SK-N-SH (cell line): ENCODE measurements at regions not wholly inside any gene's neighbourhood (a gene's known extent, or its start where the extent isn't known, plus 50 kb on each side); places are given as distances from the start of the nearest gene placed in this dataset.

ENCODE experiments used
- CTCF ChIA-PET: fragments of 300-600, 350-600 bp; formaldehyde crosslinking; extraction: SDS; loops from one replicate; lab custom pipeline; 2021; lab: Yijun Ruan, JAX
- POLR2A ChIA-PET: fragments of 350-600 bp; sonication (Branson Sonifier 250); formaldehyde crosslinking; extraction: SDS; loops from one replicate; lab custom pipeline; 2020; ENCODE audit warnings: antibody characterized with exemption, inconsistent platforms; lab: Yijun Ruan, JAX
- DNase-seq: peaks from one replicate; pipeline ENCODE4 v3.0.0; 2012
- H2AFZ ChIP-seq: fragments of 200-600 bp; sonication (generic); 2 replicates; pipeline ENCODE4 v1.8.1; 2016; ENCODE audit warnings: antibody characterized with exemption, mild to moderate bottlenecking, low read depth
- H3F3A ChIP-seq: fragments of 200-600 bp; sonication (generic); replicated peaks from 2 replicates; pipeline ENCODE3; 2016; ENCODE audit warnings: antibody characterized with exemption, mild to moderate bottlenecking; ENCODE audit not compliant: insufficient read depth
- H3K27ac ChIP-seq, 2 experiments: fragments of 200-500 bp in 1 of 2; fragments of 200-600 bp in 1 of 2; sonication (Bioruptor generic) in 1 of 2; sonication (generic), shearing (Covaris generic) in 1 of 2; 2 replicates each; pipeline versions ENCODE4 v1.5.1 to v1.6.1; 2014 to 2016; ENCODE audit warnings: low read depth in 2 of 2, inconsistent platforms in 1 of 2, low read length in 1 of 2, mild to moderate bottlenecking in 1 of 2, mixed read lengths in 1 of 2
- H3K27me3 ChIP-seq: fragments of 200-600 bp; sonication (generic), shearing (Covaris generic); 2 replicates; pipeline ENCODE4 v1.6.1; 2016; ENCODE audit warnings: mixed run types; ENCODE audit not compliant: insufficient read depth
- H3K36me3 ChIP-seq, 2 experiments: fragments of 200-500 bp in 1 of 2; fragments of 200-600 bp in 1 of 2; sonication (Bioruptor generic) in 1 of 2; sonication (generic) in 1 of 2; replicated peaks in 1 of 2; 2 replicates each; pipeline versions ENCODE3 to v1.5.1; 2014 to 2016; ENCODE audit warnings: low read length in 1 of 2, mild to moderate bottlenecking in 1 of 2; ENCODE audit not compliant: insufficient read depth in 2 of 2, control insufficient read depth in 1 of 2
- H3K4me1 ChIP-seq, 2 experiments: fragments of 200-500 bp in 1 of 2; fragments of 200-600 bp in 1 of 2; sonication (Bioruptor generic) in 1 of 2; sonication (generic), shearing (Covaris generic) in 1 of 2; 2 replicates each; pipeline versions ENCODE4 v1.5.1 to v1.6.1; 2014 to 2016; ENCODE audit warnings: low read depth in 1 of 2, low read length in 1 of 2, mixed run types in 1 of 2; ENCODE audit not compliant: insufficient read depth in 2 of 2, control insufficient read depth in 1 of 2
- H3K4me2 ChIP-seq: fragments of 200-600 bp; sonication (generic), shearing (Covaris generic); 2 replicates; pipeline ENCODE4 v1.6.1; 2017; ENCODE audit warnings: mixed run types
- H3K4me3 ChIP-seq, 2 experiments: fragments of 200-500 bp in 1 of 2; fragments of 200-600 bp in 1 of 2; sonication (Bioruptor generic) in 1 of 2; sonication (generic), shearing (Covaris generic) in 1 of 2; 2 replicates each; pipeline versions ENCODE4 v1.5.1 to v1.8.1; 2014 to 2016; ENCODE audit warnings: low read depth in 2 of 2, inconsistent platforms in 1 of 2, low read length in 1 of 2, mild to moderate bottlenecking in 1 of 2, mixed read lengths in 1 of 2, moderate library complexity in 1 of 2
- H3K79me2 ChIP-seq: fragments of 200-600 bp; sonication (generic); 2 replicates; pipeline ENCODE4 v1.8.1; 2017; ENCODE audit warnings: mild to moderate bottlenecking; ENCODE audit not compliant: insufficient read depth
- H3K9ac ChIP-seq: fragments of 200-600 bp; sonication (generic); 2 replicates; pipeline ENCODE4 v1.6.1; 2017; ENCODE audit warnings: mixed run types
- H3K9me2 ChIP-seq: fragments of 200-600 bp; sonication (generic); 2 replicates; pipeline ENCODE4 v1.6.1; 2017; ENCODE audit warnings: mixed run types
- H3K9me3 ChIP-seq: fragments of 200-600 bp; sonication (generic); 2 replicates; pipeline ENCODE4 v1.6.1; 2017; ENCODE audit warnings: mixed run types, mild to moderate bottlenecking, moderate library complexity
- H4K20me1 ChIP-seq: fragments of 200-600 bp; sonication (generic); 2 replicates; pipeline ENCODE4 v1.6.1; 2017; ENCODE audit warnings: mild to moderate bottlenecking, mixed run types; ENCODE audit not compliant: insufficient read depth
- CHD2 ChIP-seq: fragments of 150-350 bp; IDR thresholded peaks from 2 replicates; pipeline ENCODE4 v1.6.1; 2018; ENCODE audit warnings: low read length; ENCODE audit not compliant: partially characterized antibody
- CTCF ChIP-seq: fragments of 200-600 bp; sonication (generic); IDR thresholded peaks from 2 replicates; pipeline ENCODE4 v1.6.1; 2017; ENCODE audit warnings: antibody characterized with exemption, mild to moderate bottlenecking, moderate library complexity
- ELF1 ChIP-seq: IDR thresholded peaks from 2 replicates; pipeline ENCODE4 v1.4.0; 2012
- EP300 ChIP-seq, 2 experiments: IDR thresholded peaks; 2 replicates each; pipeline versions ENCODE4 v1.4.0 to v1.6.1; 2012; ENCODE audit warnings: borderline replicate concordance in 1 of 2, low read depth in 1 of 2, low read length in 1 of 2
- EZH2phosphoT487 ChIP-seq: fragments of 200-600 bp; sonication (generic); IDR thresholded peaks from 2 replicates; pipeline ENCODE4 v1.6.1; 2017; ENCODE audit warnings: low read depth, mixed run types, mild to moderate bottlenecking, antibody characterized with exemption, moderate library complexity, borderline replicate concordance
- FOSL2 ChIP-seq: IDR thresholded peaks from 2 replicates; pipeline ENCODE4 v1.4.0; 2012; ENCODE audit warnings: low read depth, mild to moderate bottlenecking, moderate library complexity, borderline replicate concordance
- IRF3 ChIP-seq: fragments of 150-350 bp; IDR thresholded peaks from 2 replicates; pipeline ENCODE4 v1.6.1; 2016; ENCODE audit warnings: mild to moderate bottlenecking, low read depth, low read length
- MEF2A ChIP-seq: IDR thresholded peaks from 2 replicates; pipeline ENCODE4 v1.4.0; 2012; ENCODE audit warnings: low read depth, borderline replicate concordance
- MXI1 ChIP-seq: IDR thresholded peaks from 2 replicates; pipeline ENCODE4 v1.6.1; 2012; ENCODE audit warnings: mild to moderate bottlenecking, low read depth, low read length, improper control_type of control experiment
- NRF1 ChIP-seq: IDR thresholded peaks from 2 replicates; pipeline ENCODE4 v1.6.1; 2012; ENCODE audit warnings: low read depth, mild to moderate bottlenecking, low read length
- POLR2AphosphoS5 ChIP-seq: IDR thresholded peaks from 2 replicates; pipeline ENCODE4 v1.6.1; 2012; ENCODE audit warnings: low read depth, low read length
- RAD21 ChIP-seq: IDR thresholded peaks from 2 replicates; pipeline ENCODE4 v1.6.1; 2012; ENCODE audit warnings: mild to moderate bottlenecking, low read length
- RFX5 ChIP-seq: IDR thresholded peaks from 2 replicates; pipeline ENCODE4 v1.6.1; 2012; ENCODE audit warnings: mild to moderate bottlenecking, improper control_type of control experiment, low read length
- YY1 ChIP-seq: IDR thresholded peaks from 2 replicates; pipeline ENCODE4 v1.4.0; 2012; ENCODE audit warnings: low read depth, mild to moderate bottlenecking
- ZBTB33 ChIP-seq: IDR thresholded peaks from 2 replicates; pipeline ENCODE4 v1.4.0; 2012; ENCODE audit warnings: low read depth, borderline replicate concordance
- WGBS: methylation state at CpG from one replicate; pipeline ENCODE4 v1.1.6; 2017; ENCODE audit warnings: low lambda C conversion rate; 5-methylcytosine and 5-hydroxymethylcytosine counted together
- TF ChIP-seq, protein P1 (sequence below): fragments of 150-350 bp; IDR thresholded peaks from 2 replicates; pipeline ENCODE4 v1.6.1; 2017; ENCODE audit warnings: antibody characterized with exemption, low read length, low read depth, borderline replicate concordance
- TF ChIP-seq, protein P2 (sequence below): IDR thresholded peaks from 2 replicates; pipeline ENCODE4 v1.4.0; 2012; ENCODE audit warnings: low read depth, borderline replicate concordance
- TF ChIP-seq, protein P3 (sequence below): IDR thresholded peaks from 2 replicates; pipeline ENCODE4 v1.4.0; 2012; ENCODE audit warnings: low read depth
- TF ChIP-seq, protein P4 (sequence below): IDR thresholded peaks from 2 replicates; pipeline ENCODE4; 2012

- Histone ChIP-seq H3K27me3 (no peaks in the 10 kb centered on the region), H3F3A (no peaks in the 10 kb centered on the region), H2AFZ (no peak overlapping the region), H3K4me3 (no peak overlapping the region), H3K9me2 (no peaks in the 10 kb centered on the region), H3K4me2 (no peak overlapping the region), H3K79me2 (no peaks in the 10 kb centered on the region), H3K9me3 (no peaks in the 10 kb centered on the region), H4K20me1 (no peaks in the 10 kb centered on the region), H3K9ac (no peak overlapping the region), H3K4me1 (no peaks in the 10 kb centered on the region), H3K27ac (no peak overlapping the region), H3K36me3 (no peaks in the 10 kb centered on the region)
- POLR2A ChIA-PET: no interaction called here
- no peak for DNase-seq
- TF ChIP-seq, protein P1, sequence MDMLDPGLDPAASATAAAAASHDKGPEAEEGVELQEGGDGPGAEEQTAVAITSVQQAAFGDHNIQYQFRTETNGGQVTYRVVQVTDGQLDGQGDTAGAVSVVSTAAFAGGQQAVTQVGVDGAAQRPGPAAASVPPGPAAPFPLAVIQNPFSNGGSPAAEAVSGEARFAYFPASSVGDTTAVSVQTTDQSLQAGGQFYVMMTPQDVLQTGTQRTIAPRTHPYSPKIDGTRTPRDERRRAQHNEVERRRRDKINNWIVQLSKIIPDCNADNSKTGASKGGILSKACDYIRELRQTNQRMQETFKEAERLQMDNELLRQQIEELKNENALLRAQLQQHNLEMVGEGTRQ: no peak
- TF ChIP-seq RAD21 (no peak), CTCF (no peak), NRF1 (no peak), MXI1 (no peak), POLR2AphosphoS5 (no peak), MEF2A (no peak), IRF3 (no peak), EZH2phosphoT487 (no peak), ELF1 (no peak), EP300 (IDR thresholded peaks at IDR 0.05; ENCODE audit: borderline replicate concordance in 1 of 2, low read depth in 1 of 2, low read length in 1 of 2) (no peak), RFX5 (no peak), YY1 (no peak), CHD2 (no peak), ZBTB33 (no peak), FOSL2 (no peak)
- TF ChIP-seq, protein P2, sequence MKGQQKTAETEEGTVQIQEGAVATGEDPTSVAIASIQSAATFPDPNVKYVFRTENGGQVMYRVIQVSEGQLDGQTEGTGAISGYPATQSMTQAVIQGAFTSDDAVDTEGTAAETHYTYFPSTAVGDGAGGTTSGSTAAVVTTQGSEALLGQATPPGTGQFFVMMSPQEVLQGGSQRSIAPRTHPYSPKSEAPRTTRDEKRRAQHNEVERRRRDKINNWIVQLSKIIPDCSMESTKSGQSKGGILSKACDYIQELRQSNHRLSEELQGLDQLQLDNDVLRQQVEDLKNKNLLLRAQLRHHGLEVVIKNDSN: no peak
- TF ChIP-seq, protein P3, sequence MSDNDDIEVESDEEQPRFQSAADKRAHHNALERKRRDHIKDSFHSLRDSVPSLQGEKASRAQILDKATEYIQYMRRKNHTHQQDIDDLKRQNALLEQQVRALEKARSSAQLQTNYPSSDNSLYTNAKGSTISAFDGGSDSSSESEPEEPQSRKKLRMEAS: no peak
- TF ChIP-seq, protein P4, sequence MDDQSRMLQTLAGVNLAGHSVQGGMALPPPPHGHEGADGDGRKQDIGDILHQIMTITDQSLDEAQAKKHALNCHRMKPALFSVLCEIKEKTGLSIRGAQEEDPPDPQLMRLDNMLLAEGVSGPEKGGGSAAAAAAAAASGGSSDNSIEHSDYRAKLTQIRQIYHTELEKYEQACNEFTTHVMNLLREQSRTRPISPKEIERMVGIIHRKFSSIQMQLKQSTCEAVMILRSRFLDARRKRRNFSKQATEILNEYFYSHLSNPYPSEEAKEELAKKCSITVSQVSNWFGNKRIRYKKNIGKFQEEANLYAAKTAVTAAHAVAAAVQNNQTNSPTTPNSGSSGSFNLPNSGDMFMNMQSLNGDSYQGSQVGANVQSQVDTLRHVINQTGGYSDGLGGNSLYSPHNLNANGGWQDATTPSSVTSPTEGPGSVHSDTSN: no peak
- 80% methylated on average over 7 of the region's 7 CpGs for WGBS
- CTCF ChIA-PET: no interaction called here
Measured at GRCh38 chr5:91256142-91256524, 127.0 kb downstream of the ARRDC3 start.
